ENCODE measurements at regions not wholly inside any gene's neighbourhood (a gene's known extent, or its start where the extent isn't known, plus 50 kb on each side); places are given as distances from the start of the nearest gene placed in this dataset.

DNA sequence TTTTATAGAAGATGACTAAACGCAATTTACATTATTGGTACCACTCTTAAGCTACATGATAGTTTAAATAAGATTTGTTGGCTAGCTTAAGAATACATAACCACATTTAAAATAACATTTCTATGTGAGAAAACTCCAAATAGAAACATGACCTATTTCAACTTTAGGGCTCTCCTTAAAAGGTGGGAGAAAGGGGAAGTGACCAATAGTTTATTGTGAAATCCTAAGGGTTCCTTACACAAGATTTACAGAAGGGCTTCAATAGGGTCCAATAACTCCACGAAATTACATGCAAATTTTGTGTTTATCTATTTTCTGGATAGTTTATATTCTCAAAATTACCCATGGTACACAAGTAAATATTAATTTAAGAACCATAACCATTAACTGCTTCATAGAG is 91.6 kb upstream of the DST start:
- TF ChIP-seq KDM1A (IDR thresholded peaks at IDR 0.05; ENCODE audit: low read depth), result no peak
- no peak for TF ChIP-seq TFCP2L1 (CRISPR knock-in tag; IDR thresholded peaks at IDR 0.05)
- no peak for TF ChIP-seq MYC (IDR thresholded peaks at IDR 0.05; ENCODE audit: borderline replicate concordance, low read length)
- TF ChIP-seq RAD21 (conservative IDR thresholded peaks at IDR 0.05 in 1 of 2, IDR thresholded peaks at IDR 0.05 in 1 of 2), result no peak
- TF ChIP-seq HOXB13 (CRISPR knock-in tag; IDR thresholded peaks at IDR 0.05; ENCODE audit: low read depth), result no peak
- no peak for TF ChIP-seq HOXA7 (CRISPR knock-in tag; IDR thresholded peaks at IDR 0.05)
- TF ChIP-seq PHF8 (IDR thresholded peaks at IDR 0.05; ENCODE audit: borderline replicate concordance, low read depth), result no peak
- TF ChIP-seq CBX8 (IDR thresholded peaks at IDR 0.05), result no peak
- TF ChIP-seq, protein P1, sequence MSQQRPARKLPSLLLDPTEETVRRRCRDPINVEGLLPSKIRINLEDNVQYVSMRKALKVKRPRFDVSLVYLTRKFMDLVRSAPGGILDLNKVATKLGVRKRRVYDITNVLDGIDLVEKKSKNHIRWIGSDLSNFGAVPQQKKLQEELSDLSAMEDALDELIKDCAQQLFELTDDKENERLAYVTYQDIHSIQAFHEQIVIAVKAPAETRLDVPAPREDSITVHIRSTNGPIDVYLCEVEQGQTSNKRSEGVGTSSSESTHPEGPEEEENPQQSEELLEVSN (IDR thresholded peaks at IDR 0.05; ENCODE audit: borderline replicate concordance, low read depth), result no peak
- no peak for TF ChIP-seq EP300 (IDR thresholded peaks at IDR 0.05)
- no peak for TF ChIP-seq GATA3 (IDR thresholded peaks at IDR 0.05; ENCODE audit: borderline replicate concordance)
- TF ChIP-seq HEYL (CRISPR knock-in tag; IDR thresholded peaks at IDR 0.05), result no peak
- no peak for TF ChIP-seq SREBF2 (IDR thresholded peaks at IDR 0.05)
- no peak for TF ChIP-seq KDM5A (IDR thresholded peaks at IDR 0.05)
- no peak for TF ChIP-seq ZNF302 (CRISPR knock-in tag; IDR thresholded peaks at IDR 0.05)
- no peak for TF ChIP-seq ZFP36 (IDR thresholded peaks at IDR 0.05; ENCODE audit: borderline replicate concordance, partially characterized antibody)
- TF ChIP-seq, protein P2, sequence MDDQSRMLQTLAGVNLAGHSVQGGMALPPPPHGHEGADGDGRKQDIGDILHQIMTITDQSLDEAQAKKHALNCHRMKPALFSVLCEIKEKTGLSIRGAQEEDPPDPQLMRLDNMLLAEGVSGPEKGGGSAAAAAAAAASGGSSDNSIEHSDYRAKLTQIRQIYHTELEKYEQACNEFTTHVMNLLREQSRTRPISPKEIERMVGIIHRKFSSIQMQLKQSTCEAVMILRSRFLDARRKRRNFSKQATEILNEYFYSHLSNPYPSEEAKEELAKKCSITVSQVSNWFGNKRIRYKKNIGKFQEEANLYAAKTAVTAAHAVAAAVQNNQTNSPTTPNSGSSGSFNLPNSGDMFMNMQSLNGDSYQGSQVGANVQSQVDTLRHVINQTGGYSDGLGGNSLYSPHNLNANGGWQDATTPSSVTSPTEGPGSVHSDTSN (IDR thresholded peaks at IDR 0.05), result no peak
- TF ChIP-seq ESRRA (IDR thresholded peaks at IDR 0.05; ENCODE audit: borderline replicate concordance, low read length), result no peak
- no peak for TF ChIP-seq MAZ (IDR thresholded peaks at IDR 0.05; ENCODE audit: borderline replicate concordance, low read depth, low read length)
- DNase-seq (ENCODE audit: low read depth in 1 of 2, low spot score in 1 of 2) (no peak), ATAC-seq (no peak), FAIRE-seq (no peak)
- CTCF ChIA-PET, result interaction anchor here (1.6 kb wide), 1 partner anchor 84 kb away, joined by 3 read pairs; no protein-coding TSS in a partner anchor
- no peaks in the 10 kb centered on the region for H3K9me3 ChIP-seq
- no peak overlapping the region for H3K4me3 ChIP-seq
- peaks cover 54% of the 10 kb centered on the region for H3K4me1 ChIP-seq
- WGBS (ENCODE audit: missing lambda C conversion rate), result 85% methylated on average over 2 of the region's 2 CpGs
- H3K4me2 ChIP-seq, result no peak overlapping the region
- POLR2A ChIA-PET, result no interaction called here
- no peak overlapping the region for H3K27ac ChIP-seq

GRCh38 chr6:56733211-56733697 is 90.6 kb upstream of the DST start:
- Histone ChIP-seq H3K4me2 (peak overlapping the region; percentile 64), H3K27ac (peak overlapping the region; percentile 72 to 75; a peak in 4 of 6 replicates), H3K4me1 (peaks cover 65% of the 10 kb centered on the region), H3K4me3 (no peak overlapping the region), H3K9me3 (no peaks in the 10 kb centered on the region)
- WGBS (ENCODE audit: missing lambda C conversion rate), result 94% methylated on average over 1 of the region's 1 CpG
- ChIA-PET POLR2A (no interaction called here), CTCF (interaction anchor here (0.6 to 1.6 kb wide), 2 partner anchors 24 to 85 kb away, joined by 3 read pairs; no protein-coding TSS in a partner anchor)
- ATAC-seq (no peak), DNase-seq (ENCODE audit: low read depth in 1 of 2, low spot score in 1 of 2) (no peak), FAIRE-seq (peak; percentile 39)
- no peak for TF ChIP-seq ESRRA (IDR thresholded peaks at IDR 0.05; ENCODE audit: borderline replicate concordance, low read length)

DNA sequence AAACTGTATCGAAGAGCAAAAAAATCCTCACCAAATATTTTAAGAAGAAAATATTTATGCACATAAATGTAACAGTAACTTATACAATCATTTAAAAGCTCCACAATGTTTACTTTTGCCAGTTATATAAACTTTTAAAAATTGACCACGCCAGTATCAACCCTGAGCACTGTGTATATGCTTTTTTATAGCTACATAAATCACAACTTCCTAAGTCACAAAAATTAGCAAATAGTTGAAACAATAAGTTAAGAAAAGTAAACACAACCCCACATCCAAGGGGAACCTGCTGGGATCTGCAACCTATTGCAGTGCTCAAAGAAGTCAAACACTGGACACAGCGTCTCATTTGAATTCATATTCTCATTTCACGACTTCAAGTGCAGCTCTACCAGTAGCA is 89.8 kb upstream of the DST start:
- peaks cover 72% of the 10 kb centered on the region for H3K4me1 ChIP-seq
- no peak overlapping the region for H3K4me3 ChIP-seq
- peak overlapping the region; percentile 64 for H3K4me2 ChIP-seq
- POLR2A ChIA-PET, result interaction anchor here (0.7 kb wide), 1 partner anchor 90 kb away, joined by 3 read pairs; no protein-coding TSS in a partner anchor
- peak overlapping the region; percentile 72 to 75; a peak in 4 of 6 replicates for H3K27ac ChIP-seq
- DNase-seq (ENCODE audit: low read depth in 1 of 2, low spot score in 1 of 2) (no peak), FAIRE-seq (no peak), ATAC-seq (peak in 1 of 2 experiments; percentile 30; a peak in 1 of 6 replicates)
- CTCF ChIA-PET, result interaction anchor here (0.6 kb wide), 1 partner anchor 24 kb away, joined by 3 read pairs; no protein-coding TSS in a partner anchor
- 10% methylated on average over 4 of the region's 4 CpGs for WGBS (ENCODE audit: missing lambda C conversion rate)
- TF ChIP-seq ZNF302 (CRISPR knock-in tag; IDR thresholded peaks at IDR 0.05) (no peak), RAD21 (conservative IDR thresholded peaks at IDR 0.05 in 1 of 2, IDR thresholded peaks at IDR 0.05 in 1 of 2) (no peak), RCOR1 (IDR thresholded peaks at IDR 0.05; ENCODE audit: low read depth, low read length) (no peak), HMGXB4 (CRISPR knock-in tag; IDR thresholded peaks at IDR 0.05; ENCODE audit: borderline replicate concordance) (no peak), FOSL2 (IDR thresholded peaks at IDR 0.05) (no peak), FOSL2 (CRISPR knock-in tag; IDR thresholded peaks at IDR 0.05) (no peak), EP300 (IDR thresholded peaks at IDR 0.05) (no peak), BHLHE40 (IDR thresholded peaks at IDR 0.05; ENCODE audit: low read depth, low read length) (no peak), FOSB (CRISPR knock-in tag; IDR thresholded peaks at IDR 0.05) (no peak), MYC (IDR thresholded peaks at IDR 0.05; ENCODE audit: borderline replicate concordance, low read length) (no peak), ZSCAN20 (CRISPR knock-in tag; IDR thresholded peaks at IDR 0.05) (no peak), EHMT2 (IDR thresholded peaks at IDR 0.05; ENCODE audit: low read depth) (no peak), JUNB (IDR thresholded peaks at IDR 0.05) (no peak), TP53 (CRISPR knock-in tag; IDR thresholded peaks at IDR 0.05) (no peak), SREBF2 (IDR thresholded peaks at IDR 0.05) (no peak), HOXB13 (CRISPR knock-in tag; IDR thresholded peaks at IDR 0.05; ENCODE audit: low read depth) (no peak), ZFP36 (IDR thresholded peaks at IDR 0.05; ENCODE audit: borderline replicate concordance, partially characterized antibody) (no peak)
- TF ChIP-seq, protein P3, sequence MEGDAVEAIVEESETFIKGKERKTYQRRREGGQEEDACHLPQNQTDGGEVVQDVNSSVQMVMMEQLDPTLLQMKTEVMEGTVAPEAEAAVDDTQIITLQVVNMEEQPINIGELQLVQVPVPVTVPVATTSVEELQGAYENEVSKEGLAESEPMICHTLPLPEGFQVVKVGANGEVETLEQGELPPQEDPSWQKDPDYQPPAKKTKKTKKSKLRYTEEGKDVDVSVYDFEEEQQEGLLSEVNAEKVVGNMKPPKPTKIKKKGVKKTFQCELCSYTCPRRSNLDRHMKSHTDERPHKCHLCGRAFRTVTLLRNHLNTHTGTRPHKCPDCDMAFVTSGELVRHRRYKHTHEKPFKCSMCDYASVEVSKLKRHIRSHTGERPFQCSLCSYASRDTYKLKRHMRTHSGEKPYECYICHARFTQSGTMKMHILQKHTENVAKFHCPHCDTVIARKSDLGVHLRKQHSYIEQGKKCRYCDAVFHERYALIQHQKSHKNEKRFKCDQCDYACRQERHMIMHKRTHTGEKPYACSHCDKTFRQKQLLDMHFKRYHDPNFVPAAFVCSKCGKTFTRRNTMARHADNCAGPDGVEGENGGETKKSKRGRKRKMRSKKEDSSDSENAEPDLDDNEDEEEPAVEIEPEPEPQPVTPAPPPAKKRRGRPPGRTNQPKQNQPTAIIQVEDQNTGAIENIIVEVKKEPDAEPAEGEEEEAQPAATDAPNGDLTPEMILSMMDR (IDR thresholded peaks at IDR 0.05), result no peak
- no peaks in the 10 kb centered on the region for H3K9me3 ChIP-seq
